ENCODE measurements at regions not wholly inside any gene's neighbourhood (a gene's known extent, or its start where the extent isn't known, plus 50 kb on each side); places are given as distances from the start of the nearest gene placed in this dataset.

GRCh38 chr11:69918231-69918937 is 99.2 kb upstream of the FGF3 start:
- DNase-seq (ENCODE audit: low spot score): no peak

- DNase-seq (ENCODE audit: low spot score): peak; percentile 91
These were observed 99.9 kb upstream of the FGF3 start for GRCh38 chr11:69918938-69919650.

GRCh38 chr11:69919659-69920344 is 100.6 kb upstream of the FGF3 start:
- no peak for DNase-seq (ENCODE audit: low spot score)

- DNase-seq (ENCODE audit: low spot score): no peak
These were observed 101.3 kb upstream of the FGF3 start for GRCh38 chr11:69920345-69921127.

GRCh38 chr11:69921128-69922014 is 102.2 kb upstream of the FGF3 start:
- DNase-seq (ENCODE audit: low spot score): no peak

GRCh38 chr11:69922015-69922595 is 102.9 kb upstream of the FGF3 start:
- DNase-seq (ENCODE audit: low spot score): no peak

- no peak for DNase-seq (ENCODE audit: low spot score)
These were observed 103.4 kb upstream of the FGF3 start for GRCh38 chr11:69922596-69923111.

- DNase-seq (ENCODE audit: low spot score): no peak
These were observed 104.0 kb upstream of the FGF3 start for GRCh38 chr11:69923196-69923595.

- DNase-seq (ENCODE audit: low spot score): no peak
These were observed 104.6 kb upstream of the FGF3 start for GRCh38 chr11:69923641-69924307.

GRCh38 chr11:69924308-69925161 is 105.3 kb upstream of the FGF3 start:
- no peak for DNase-seq (ENCODE audit: low spot score)

- DNase-seq (ENCODE audit: low spot score): no peak
These were observed 106.4 kb upstream of the FGF3 start for GRCh38 chr11:69925366-69926196.

- no peak for DNase-seq (ENCODE audit: low spot score)
These were observed 107.3 kb upstream of the FGF3 start for GRCh38 chr11:69926376-69927050.

GRCh38 chr11:69928121-69928520 is 108.9 kb upstream of the FGF3 start:
- DNase-seq (ENCODE audit: low spot score): no peak

- no peak for DNase-seq (ENCODE audit: low spot score)
These were observed 109.8 kb upstream of the FGF3 start for GRCh38 chr11:69928975-69929374.

- no peak for DNase-seq (ENCODE audit: low spot score)
These were observed 111.2 kb upstream of the FGF3 start for GRCh38 chr11:69930081-69931059.
